Astrocyte (in vitro differentiated cells and primary cell): ENCODE measurements at regions not wholly inside any gene's neighbourhood (a gene's known extent, or its start where the extent isn't known, plus 50 kb on each side); places are given as distances from the start of the nearest gene placed in this dataset.

Experiments
- DNase-seq: peaks from one replicate; pipeline ENCODE4 v3.0.0-alpha.2; 2010; ENCODE audit warnings: low read depth
- FAIRE-seq: peaks from 2 replicates; lab custom pipeline; 2011; peaks lifted over from hg19 to GRCh38; lab: Jason Lieb, UNC
- H2AFZ ChIP-seq: 2 replicates; pipeline ENCODE4 v1.6.0; 2012; ENCODE audit warnings: low read depth, low read length, inconsistent platforms
- H3K27ac ChIP-seq: 2 replicates; pipeline ENCODE4 v1.5.1; 2011; ENCODE audit warnings: low read depth, low read length, inconsistent platforms
- H3K27me3 ChIP-seq: 2 replicates; pipeline ENCODE4 v1.6.0; 2011; ENCODE audit warnings: low read length, inconsistent platforms; ENCODE audit not compliant: insufficient read depth
- H3K36me3 ChIP-seq: 2 replicates; pipeline ENCODE4 v1.5.1; 2011; ENCODE audit warnings: low read length, inconsistent platforms; ENCODE audit not compliant: insufficient read depth
- H3K4me1 ChIP-seq: 2 replicates; pipeline ENCODE4 v1.5.1; 2011; ENCODE audit warnings: low read length, inconsistent platforms; ENCODE audit not compliant: insufficient read depth
- H3K4me2 ChIP-seq: 2 replicates; pipeline ENCODE4 v1.6.0; 2012; ENCODE audit warnings: low read length, inconsistent platforms
- H3K4me3 ChIP-seq: 2 replicates; pipeline ENCODE4 v1.5.1; 2011; ENCODE audit warnings: low read depth, mild to moderate bottlenecking, low read length, inconsistent platforms; ENCODE audit not compliant: insufficient read depth
- H3K79me2 ChIP-seq: 2 replicates; pipeline ENCODE4 v1.6.0; 2012; ENCODE audit warnings: mild to moderate bottlenecking, low read length, inconsistent platforms; ENCODE audit not compliant: insufficient read depth
- H3K9ac ChIP-seq: 2 replicates; pipeline ENCODE4 v1.6.0; 2012; ENCODE audit warnings: mild to moderate bottlenecking, low read length, inconsistent platforms
- H3K9me3 ChIP-seq: 2 replicates; pipeline ENCODE4 v1.5.1; 2012; ENCODE audit warnings: low read depth, mild to moderate bottlenecking, low read length, inconsistent platforms; ENCODE audit not compliant: insufficient read depth
- H4K20me1 ChIP-seq: 2 replicates; pipeline ENCODE4 v1.6.0; 2012; ENCODE audit warnings: low read length, inconsistent platforms; ENCODE audit not compliant: insufficient read depth
- H3K27ac Mint-ChIP-seq: one replicate; pipeline ENCODE4 v1.8.0; 2021; ENCODE audit warnings: mild to moderate bottlenecking, mixed read lengths; ENCODE audit not compliant: unreplicated experiment
- H3K27me3 Mint-ChIP-seq: one replicate; pipeline ENCODE4 v1.8.0; 2021; ENCODE audit warnings: low read depth, mixed read lengths; ENCODE audit not compliant: unreplicated experiment
- H3K36me3 Mint-ChIP-seq: one replicate; pipeline ENCODE4 v1.8.0; 2021; ENCODE audit warnings: low read depth, mixed read lengths; ENCODE audit not compliant: unreplicated experiment
- H3K4me1 Mint-ChIP-seq: one replicate; pipeline ENCODE4 v1.8.0; 2021; ENCODE audit warnings: low read depth, mixed read lengths; ENCODE audit not compliant: unreplicated experiment
- H3K4me3 Mint-ChIP-seq: one replicate; pipeline ENCODE4 v1.8.0; 2021; ENCODE audit warnings: mild to moderate bottlenecking, moderate library complexity, mixed read lengths; ENCODE audit not compliant: unreplicated experiment
- H3K9me3 Mint-ChIP-seq: one replicate; pipeline ENCODE4 v1.8.0; 2021; ENCODE audit warnings: mild to moderate bottlenecking, mixed read lengths; ENCODE audit not compliant: unreplicated experiment
- EZH2 ChIP-seq: IDR thresholded peaks from 2 replicates; pipeline ENCODE4 v1.6.1; 2012; ENCODE audit warnings: mild to moderate bottlenecking, low read length, inconsistent platforms; ENCODE audit not compliant: insufficient read depth
- TF ChIP-seq, protein P1 (sequence below): IDR thresholded peaks from 2 replicates; pipeline ENCODE4 v1.5.1; 2011; ENCODE audit warnings: low read depth, mild to moderate bottlenecking, inconsistent platforms, low read length, moderate library complexity; ENCODE audit not compliant: insufficient read depth

DNA sequence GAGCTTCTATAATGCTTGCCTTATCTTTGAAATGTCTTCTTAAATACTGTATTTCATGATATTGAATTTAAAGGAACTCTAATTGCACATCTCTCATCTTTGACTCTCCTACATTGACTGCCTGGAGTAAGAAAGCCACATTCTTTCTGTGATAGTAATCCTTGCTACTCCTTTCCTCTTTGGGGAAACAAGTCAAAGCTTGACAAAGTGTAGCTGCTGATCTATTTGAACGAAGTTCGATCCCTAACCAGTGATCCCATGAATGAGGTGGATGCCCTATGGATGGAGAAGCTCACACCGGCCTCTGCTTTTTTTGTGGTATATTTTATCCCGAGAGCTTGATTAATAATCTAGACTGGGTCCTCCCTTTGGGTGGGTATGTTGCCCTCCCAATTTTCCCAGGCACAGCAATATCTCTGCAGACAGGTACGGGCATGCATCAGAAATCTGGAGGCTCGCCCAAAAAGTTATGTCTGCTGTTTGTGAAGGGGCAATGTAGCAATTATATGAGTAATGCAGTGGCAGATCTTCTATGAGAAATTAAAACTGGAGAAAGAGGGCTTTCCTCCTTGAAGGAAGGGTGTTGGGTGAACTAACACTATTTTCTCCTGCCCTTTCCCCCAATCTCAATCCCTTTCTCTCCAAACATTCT is 163.0 kb upstream of the FRMD6 start:
- no peak overlapping the region for H2AFZ ChIP-seq
- H3K4me3 ChIP-seq = no peak overlapping the region
- TF ChIP-seq, protein P1, sequence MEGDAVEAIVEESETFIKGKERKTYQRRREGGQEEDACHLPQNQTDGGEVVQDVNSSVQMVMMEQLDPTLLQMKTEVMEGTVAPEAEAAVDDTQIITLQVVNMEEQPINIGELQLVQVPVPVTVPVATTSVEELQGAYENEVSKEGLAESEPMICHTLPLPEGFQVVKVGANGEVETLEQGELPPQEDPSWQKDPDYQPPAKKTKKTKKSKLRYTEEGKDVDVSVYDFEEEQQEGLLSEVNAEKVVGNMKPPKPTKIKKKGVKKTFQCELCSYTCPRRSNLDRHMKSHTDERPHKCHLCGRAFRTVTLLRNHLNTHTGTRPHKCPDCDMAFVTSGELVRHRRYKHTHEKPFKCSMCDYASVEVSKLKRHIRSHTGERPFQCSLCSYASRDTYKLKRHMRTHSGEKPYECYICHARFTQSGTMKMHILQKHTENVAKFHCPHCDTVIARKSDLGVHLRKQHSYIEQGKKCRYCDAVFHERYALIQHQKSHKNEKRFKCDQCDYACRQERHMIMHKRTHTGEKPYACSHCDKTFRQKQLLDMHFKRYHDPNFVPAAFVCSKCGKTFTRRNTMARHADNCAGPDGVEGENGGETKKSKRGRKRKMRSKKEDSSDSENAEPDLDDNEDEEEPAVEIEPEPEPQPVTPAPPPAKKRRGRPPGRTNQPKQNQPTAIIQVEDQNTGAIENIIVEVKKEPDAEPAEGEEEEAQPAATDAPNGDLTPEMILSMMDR = no peak
- no peak for TF ChIP-seq EZH2
- no peaks in the 10 kb centered on the region for H4K20me1 ChIP-seq
- H3K4me1 Mint-ChIP-seq = peaks cover 26% of the 10 kb centered on the region
- DNase-seq (no peak), FAIRE-seq (no peak)
- no peaks in the 10 kb centered on the region for H3K27me3 Mint-ChIP-seq
- H3K79me2 ChIP-seq = no peaks in the 10 kb centered on the region
- peak overlapping the region; percentile 20 for H3K27ac Mint-ChIP-seq
- no peaks in the 10 kb centered on the region for H3K36me3 Mint-ChIP-seq
- H3K9ac ChIP-seq = no peak overlapping the region
- H3K27me3 ChIP-seq = no peaks in the 10 kb centered on the region
- H3K9me3 Mint-ChIP-seq = peaks cover 2% of the 10 kb centered on the region
- no peaks in the 10 kb centered on the region for H3K4me1 ChIP-seq
- no peaks in the 10 kb centered on the region for H3K36me3 ChIP-seq
- H3K4me3 Mint-ChIP-seq = no peak overlapping the region
- H3K27ac ChIP-seq = no peak overlapping the region
- H3K9me3 ChIP-seq = no peaks in the 10 kb centered on the region
- no peak overlapping the region for H3K4me2 ChIP-seq

DNA sequence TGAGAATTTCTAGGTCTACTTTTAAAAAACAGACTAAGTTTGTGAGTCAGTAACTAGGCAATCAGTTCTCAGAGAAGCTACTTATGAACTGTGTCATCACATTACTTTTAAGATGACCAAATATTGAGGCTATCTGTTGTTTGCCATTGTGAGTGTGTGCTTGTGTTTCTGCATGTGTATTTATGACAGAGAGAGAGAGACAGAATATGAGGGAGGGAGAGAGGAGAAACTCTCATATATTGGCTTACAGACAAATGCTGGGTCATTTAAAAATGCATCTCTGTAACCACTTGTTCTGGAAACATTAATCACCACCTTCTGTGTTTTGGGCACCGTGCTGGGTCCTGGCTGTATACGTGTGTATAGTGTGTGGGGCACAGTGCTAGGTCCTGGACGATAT is 161.5 kb upstream of the FRMD6 start:
- no peak overlapping the region for H3K4me2 ChIP-seq
- FAIRE-seq (peak; percentile 5), DNase-seq (peak; percentile 67)
- no peaks in the 10 kb centered on the region for H3K36me3 ChIP-seq
- Mint-ChIP-seq H3K9me3 (no peaks in the 10 kb centered on the region), H3K36me3 (no peaks in the 10 kb centered on the region), H3K27me3 (no peaks in the 10 kb centered on the region), H3K4me1 (peaks cover 26% of the 10 kb centered on the region), H3K4me3 (no peak overlapping the region), H3K27ac (peak overlapping the region; percentile 0)
- no peaks in the 10 kb centered on the region for H3K79me2 ChIP-seq
- no peaks in the 10 kb centered on the region for H3K27me3 ChIP-seq
- no peak overlapping the region for H2AFZ ChIP-seq
- no peak overlapping the region for H3K27ac ChIP-seq
- H3K9me3 ChIP-seq = no peaks in the 10 kb centered on the region
- TF ChIP-seq, protein P1 = no peak
- TF ChIP-seq EZH2 = no peak
- H3K9ac ChIP-seq = no peak overlapping the region
- H3K4me1 ChIP-seq = no peaks in the 10 kb centered on the region
- H3K4me3 ChIP-seq = no peak overlapping the region
- no peaks in the 10 kb centered on the region for H4K20me1 ChIP-seq

DNA sequence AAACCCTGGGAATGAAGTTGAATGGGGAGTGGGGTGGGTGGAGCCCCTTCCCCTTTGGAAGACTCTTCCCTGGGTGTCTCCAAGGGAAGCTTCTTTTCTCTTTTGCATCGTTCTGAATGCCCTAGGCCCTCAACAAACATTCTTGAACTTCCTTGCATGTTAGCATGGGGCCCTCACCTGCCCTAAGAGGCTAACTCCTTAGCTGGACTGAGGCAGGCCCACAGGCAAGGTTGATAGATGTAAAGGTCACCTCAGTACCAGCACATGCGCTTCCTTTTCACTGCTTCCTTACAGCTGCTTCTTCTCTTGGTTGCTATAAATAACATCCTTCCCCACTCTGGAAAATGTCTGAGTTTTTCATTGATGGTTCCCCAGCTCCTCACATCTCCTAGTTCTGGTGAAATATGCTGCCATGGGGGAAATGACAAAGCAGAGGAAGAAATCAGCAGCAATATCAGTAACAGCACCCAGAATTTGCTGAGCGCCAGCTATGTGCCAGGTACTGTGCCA is 160.6 kb upstream of the FRMD6 start:
- H2AFZ ChIP-seq = no peak overlapping the region
- no peak overlapping the region for H3K4me3 ChIP-seq
- no peak overlapping the region for H3K27ac ChIP-seq
- TF ChIP-seq, protein P1 = no peak
- no peak for TF ChIP-seq EZH2
- H3K36me3 Mint-ChIP-seq = no peaks in the 10 kb centered on the region
- no peaks in the 10 kb centered on the region for H3K27me3 ChIP-seq
- H3K36me3 ChIP-seq = no peaks in the 10 kb centered on the region
- no peaks in the 10 kb centered on the region for H3K27me3 Mint-ChIP-seq
- peaks cover 26% of the 10 kb centered on the region for H3K4me1 Mint-ChIP-seq
- no peak for DNase-seq
- no peak overlapping the region for H3K9ac ChIP-seq
- H3K9me3 Mint-ChIP-seq = peaks cover under 1% of the 10 kb centered on the region
- no peaks in the 10 kb centered on the region for H3K9me3 ChIP-seq
- no peaks in the 10 kb centered on the region for H3K4me1 ChIP-seq
- no peaks in the 10 kb centered on the region for H4K20me1 ChIP-seq
- no peak overlapping the region for H3K4me3 Mint-ChIP-seq
- H3K79me2 ChIP-seq = no peaks in the 10 kb centered on the region
- FAIRE-seq = no peak
- H3K4me2 ChIP-seq = no peak overlapping the region
- H3K27ac Mint-ChIP-seq = no peak overlapping the region
